HG03025 (cell line): ENCODE measurements at regions not wholly inside any gene's neighbourhood (a gene's known extent, or its start where the extent isn't known, plus 50 kb on each side); places are given as distances from the start of the nearest gene placed in this dataset.

Experiments used
- ATAC-seq: cut with Tn5 transposase; IDR thresholded peaks from one replicate; pipeline ENCODE4 v1.9.1; 2021; ENCODE audit warnings: mild to moderate bottlenecking, moderate library complexity; ENCODE audit not compliant: unreplicated experiment, low FRiP score

DNA sequence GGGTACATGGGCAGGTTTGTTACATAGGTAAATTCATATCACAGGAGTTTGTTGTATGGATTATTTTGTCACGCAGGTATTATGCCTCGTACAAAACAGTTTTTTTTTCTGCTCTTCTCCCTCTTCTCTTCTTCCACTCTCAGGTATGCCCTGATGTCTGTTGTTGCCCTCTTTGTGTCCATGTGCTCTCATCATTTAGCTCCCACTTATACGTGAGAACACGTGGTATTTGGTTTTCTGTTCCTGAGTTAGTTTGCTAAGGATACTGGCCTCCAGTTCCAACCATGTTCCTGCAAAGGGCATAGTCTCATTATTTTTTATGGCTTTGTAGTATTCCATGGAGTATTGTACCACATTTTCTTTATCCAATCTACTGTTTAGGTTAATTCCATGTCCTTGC is 65.7 kb downstream of the UNC5CL start:
- no peak for ATAC-seq

DNA sequence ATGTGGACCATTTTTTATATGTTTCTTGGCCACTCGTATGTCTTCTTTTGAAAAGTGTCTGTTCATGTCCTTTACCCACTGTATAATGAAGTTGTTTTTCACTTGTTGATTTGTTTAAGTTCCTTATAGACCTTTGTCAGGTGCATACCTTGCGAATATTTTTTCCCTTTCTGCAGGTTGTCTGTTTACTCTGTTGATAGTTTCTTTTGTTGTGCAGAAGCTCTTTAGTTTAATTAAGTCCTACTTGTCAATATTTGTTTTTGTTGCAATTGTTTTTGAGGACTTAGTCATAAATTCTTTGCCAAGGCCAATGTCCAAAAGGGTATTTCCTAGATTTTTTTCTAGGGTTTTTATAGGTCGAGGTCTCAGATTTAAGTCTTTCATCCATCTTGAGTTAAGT is 66.2 kb downstream of the UNC5CL start:
- ATAC-seq, result no peak

GRCh38 chr6:40972190-40972589 is 66.8 kb downstream of the UNC5CL start:
- ATAC-seq, result no peak

DNA sequence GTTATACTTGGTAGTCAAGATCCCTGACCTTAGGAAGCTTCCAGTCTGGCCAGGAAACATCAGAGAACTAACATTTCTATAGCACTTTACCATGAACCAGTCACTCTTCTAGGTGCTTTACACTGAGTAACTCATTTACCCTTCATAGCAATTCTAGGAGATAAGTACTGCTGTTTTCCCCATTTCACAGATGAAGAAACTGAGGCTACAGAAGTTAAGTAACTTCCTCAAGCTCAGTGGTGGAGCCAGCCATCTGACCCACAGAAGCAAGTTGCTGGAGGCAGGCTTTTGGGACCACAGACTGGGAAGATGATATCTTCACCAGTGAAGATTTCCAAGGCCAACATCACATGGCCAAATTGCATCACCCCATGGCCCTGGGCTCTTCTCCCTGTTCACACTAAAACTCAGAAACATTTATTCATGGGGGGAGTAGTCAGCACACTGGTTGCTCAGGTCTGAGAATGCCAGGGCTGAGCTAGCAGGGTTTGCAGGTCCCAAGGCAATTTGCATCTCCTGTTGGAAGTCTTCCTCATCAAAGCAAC is 70.3 kb downstream of the UNC5CL start:
- no peak for ATAC-seq

GRCh38 chr6:40966860-40967259 is 72.2 kb downstream of the UNC5CL start:
- ATAC-seq, result no peak

DNA sequence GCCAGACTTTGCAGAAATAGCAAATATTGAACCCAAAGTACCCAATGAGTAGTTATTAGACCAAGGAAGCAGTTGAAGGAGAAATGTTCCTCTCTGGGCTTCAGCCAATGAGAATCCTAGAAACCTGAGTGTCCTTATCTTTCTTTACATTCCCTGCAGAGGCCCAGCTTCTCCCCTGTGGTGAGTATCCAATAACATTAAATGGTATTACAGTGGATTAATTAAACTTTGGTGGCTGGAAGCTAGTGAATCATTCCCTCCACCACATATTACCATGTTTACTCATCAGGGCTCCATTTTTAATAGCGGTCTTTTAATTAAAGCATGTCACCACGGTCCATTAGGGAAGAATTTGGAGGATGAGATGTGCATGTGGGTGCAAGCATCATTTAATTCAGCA is 74.0 kb downstream of the UNC5CL start:
- no peak for ATAC-seq

DNA sequence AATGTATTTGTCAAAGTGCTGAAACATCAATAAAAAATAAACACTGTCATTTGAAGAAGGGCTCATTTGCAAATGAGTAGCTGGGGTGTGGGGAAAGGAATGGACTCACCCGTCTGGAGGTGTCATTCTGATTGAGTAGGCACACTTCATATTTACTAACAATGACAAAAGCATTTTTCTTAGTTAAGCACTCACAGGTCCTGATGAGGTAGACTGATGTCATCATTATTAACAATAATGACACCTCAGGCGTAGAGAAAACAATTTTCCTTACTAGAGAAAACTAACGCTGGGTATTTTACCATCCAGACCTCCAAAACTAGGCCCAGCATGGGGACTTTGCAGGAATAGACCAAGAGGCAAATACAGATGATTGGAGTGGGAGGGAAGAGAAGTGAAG is 76.0 kb downstream of the UNC5CL start:
- ATAC-seq, result no peak

- no peak for ATAC-seq
These were observed 76.8 kb downstream of the UNC5CL start for GRCh38 chr6:40962241-40962640.

DNA sequence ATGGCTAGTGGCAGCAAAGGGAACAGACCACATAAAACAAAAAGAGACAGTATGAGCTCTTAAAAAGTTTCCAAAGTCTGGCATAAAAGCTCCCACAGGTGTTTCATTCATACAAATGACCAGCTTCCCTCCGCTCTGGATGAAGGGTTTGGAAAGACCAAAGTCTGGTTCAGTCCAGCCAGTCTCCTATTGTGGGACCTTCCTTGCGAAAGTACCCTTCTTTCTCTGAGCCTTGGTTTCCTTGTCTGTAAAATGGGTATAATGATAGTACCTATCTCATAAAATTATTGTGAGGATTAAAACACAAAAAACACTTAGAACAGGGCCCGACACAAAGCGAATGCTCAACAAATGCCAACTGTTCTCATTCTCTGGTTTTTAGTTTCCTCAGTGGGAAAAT is 77.2 kb downstream of the UNC5CL start:
- no peak for ATAC-seq

DNA sequence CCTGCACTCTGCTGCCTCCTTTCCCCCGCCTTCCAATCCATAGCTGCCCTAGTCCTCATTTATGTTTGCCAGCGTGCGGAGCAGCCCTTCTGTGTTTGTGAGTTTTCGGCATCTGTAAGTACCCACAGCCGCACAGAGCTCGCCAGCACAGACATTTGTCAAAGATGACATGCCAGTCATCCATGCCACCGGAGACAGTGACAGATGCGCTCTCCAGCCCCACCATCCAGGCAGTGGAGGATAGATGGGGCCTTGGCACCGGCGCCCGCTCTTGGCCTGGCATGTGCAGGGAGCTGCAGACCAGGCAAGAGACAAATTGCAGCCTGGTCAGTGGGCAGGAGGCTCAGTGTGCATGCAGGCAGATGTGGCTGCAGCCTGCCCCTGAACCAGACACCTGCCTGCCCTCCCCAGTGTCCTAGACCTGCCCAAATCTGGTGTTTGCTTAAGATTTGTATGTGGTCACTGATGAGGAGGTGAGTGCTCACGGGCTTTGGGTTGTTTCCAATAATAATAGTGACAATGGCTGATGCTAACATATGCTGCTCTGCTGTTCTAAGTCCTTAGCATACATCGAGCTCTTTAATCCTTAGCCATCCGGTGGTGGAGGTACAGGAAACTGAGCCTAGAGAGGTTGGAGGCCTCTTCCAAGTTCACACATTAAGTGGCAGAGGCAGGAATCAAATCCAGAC is 78.1 kb downstream of the UNC5CL start:
- no peak for ATAC-seq

GRCh38 chr6:40959781-40960327 is 79.2 kb downstream of the UNC5CL start:
- ATAC-seq, result no peak

GRCh38 chr6:40958738-40959137 is 80.3 kb downstream of the UNC5CL start:
- no peak for ATAC-seq

- no peak for ATAC-seq
These were observed 81.2 kb downstream of the UNC5CL start for GRCh38 chr6:40957616-40958492.

DNA sequence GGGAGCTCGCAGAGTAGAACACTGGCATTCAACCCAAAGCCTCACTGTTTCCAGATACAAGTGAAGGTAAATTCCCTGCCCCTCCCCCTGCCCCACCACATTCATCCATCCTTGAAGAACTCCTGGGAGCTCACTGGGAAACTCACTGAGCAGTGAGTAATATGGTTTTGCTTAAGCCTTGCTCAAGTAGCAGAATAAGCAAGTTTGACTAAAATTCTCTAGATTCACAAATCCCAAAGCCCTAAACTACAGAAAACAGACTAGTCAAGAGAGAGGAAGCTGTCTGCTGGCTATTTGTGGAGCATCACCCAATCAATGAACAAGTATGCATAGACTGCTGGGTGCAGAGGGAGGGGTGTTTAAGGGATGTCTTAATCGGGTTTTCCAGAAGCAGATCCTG is 82.1 kb downstream of the UNC5CL start:
- no peak for ATAC-seq

- ATAC-seq, result no peak
These were observed 83.9 kb downstream of the UNC5CL start for GRCh38 chr6:40955178-40955545.

DNA sequence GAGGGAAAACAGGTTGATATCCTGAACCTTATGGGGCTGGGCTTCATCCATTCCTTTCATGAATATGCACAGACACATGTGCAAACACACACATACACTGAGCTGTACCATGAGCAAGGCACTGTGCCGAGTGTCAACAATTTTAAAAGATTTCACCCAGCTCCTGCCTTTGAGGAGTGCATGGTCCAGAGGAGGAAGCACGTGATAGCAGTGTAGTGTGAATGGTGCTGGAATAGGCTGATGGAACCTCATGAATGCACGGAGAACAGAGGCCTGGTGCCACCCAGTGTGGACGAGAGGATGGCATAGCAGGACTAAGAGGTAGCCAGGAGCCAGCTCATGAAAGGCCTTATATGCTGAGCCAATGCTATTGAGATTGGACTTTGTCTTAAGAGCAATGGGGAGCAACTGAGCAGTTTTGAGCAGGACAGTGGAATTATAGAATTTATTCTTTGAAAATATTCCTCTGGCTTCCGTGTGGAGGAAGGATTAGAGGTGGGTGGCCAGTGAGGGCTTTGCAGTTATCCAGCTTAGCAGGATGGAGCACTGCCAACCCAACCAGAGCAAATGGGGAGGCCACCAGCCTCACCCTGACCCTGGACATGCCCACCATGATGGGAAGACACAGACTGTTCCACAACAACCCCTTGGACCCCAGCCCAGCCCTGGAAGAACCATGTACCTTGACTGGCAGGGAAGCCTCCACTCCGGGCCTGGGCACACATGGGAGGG is 84.4 kb downstream of the UNC5CL start:
- no peak for ATAC-seq

DNA sequence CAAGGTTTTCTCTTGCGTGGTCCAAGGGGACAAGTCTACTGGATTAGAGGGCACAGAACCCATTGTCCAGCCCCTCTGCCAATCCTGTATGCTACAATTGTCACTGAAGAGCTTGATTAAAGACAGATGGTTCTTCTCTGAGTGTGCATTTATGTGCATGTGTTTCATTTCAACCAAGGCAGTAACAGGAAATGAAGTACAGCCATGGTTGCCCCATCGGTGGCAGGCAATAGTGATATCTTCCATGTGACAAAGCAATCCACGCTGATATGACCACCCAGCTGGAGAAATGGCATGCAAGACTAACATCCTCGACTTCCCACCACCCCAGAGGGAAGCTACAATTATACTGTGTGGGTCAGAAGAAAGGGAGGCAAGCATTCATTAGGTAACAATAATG is 85.5 kb downstream of the UNC5CL start:
- no peak for ATAC-seq

- no peak for ATAC-seq
These were observed 87.9 kb downstream of the UNC5CL start for GRCh38 chr6:40950986-40951698.

DNA sequence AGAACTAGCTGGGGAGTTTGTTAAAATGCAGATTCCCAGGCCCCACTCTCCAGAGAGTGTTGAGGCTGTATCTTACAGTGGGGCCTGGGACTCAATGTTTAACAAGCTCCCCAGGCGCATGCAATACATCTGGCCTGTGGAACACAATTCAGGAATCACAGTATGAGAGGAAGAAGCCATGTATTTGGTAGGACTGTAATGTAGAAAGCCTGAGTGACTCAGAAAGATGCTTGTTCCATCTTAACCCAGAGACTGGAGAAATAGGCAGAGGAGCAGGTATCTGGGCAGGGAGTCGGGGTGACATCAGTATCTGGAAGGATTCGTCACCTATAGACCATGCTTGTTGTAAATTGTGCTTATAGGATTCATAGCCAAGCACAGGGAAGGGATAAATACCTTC is 90.5 kb downstream of the UNC5CL start:
- no peak for ATAC-seq

- no peak for ATAC-seq
These were observed 91.0 kb downstream of the UNC5CL start for GRCh38 chr6:40947876-40948526.
